ENCODE measurements at regions not wholly inside any gene's neighbourhood (a gene's known extent, or its start where the extent isn't known, plus 50 kb on each side); places are given as distances from the start of the nearest gene placed in this dataset.

- TF ChIP-seq POLR2A (IDR thresholded peaks at IDR 0.05) (no peak), CTCF (IDR thresholded peaks at IDR 0.05) (no peak)
These were observed 86.6 kb downstream of the SHANK2 start for GRCh38 chr11:71165771-71166170.
